K562 (cell line): ENCODE measurements at regions not wholly inside any gene's neighbourhood (a gene's known extent, or its start where the extent isn't known, plus 50 kb on each side); places are given as distances from the start of the nearest gene placed in this dataset.

ENCODE experiments used
- CTCF ChIP-seq, 3 experiments: IDR thresholded peaks in 2 of 3; conservative IDR thresholded peaks in 1 of 3; 2 replicates each; pipeline ENCODE4 v1.5.1; 2011 to 2012; ENCODE audit warnings: low read length in 3 of 3, mild to moderate bottlenecking in 3 of 3, control low read depth in 2 of 3, improper control_type of control experiment in 1 of 3, inconsistent platforms in 1 of 3, low read depth in 1 of 3, mixed read lengths in 1 of 3, moderate library complexity in 1 of 3; ENCODE audit not compliant: insufficient read depth in 2 of 3
- FOS ChIP-seq: IDR thresholded peaks from 3 replicates; pipeline ENCODE4 v1.6.1; 2011; ENCODE audit not compliant: insufficient read length; ENCODE audit errors: extremely low read depth
- HMG20B ChIP-seq: fragments of 250-450 bp; sonication (Bioruptor Pico); IDR thresholded peaks from 2 replicates; pipeline ENCODE4 v1.5.0; 2021; ENCODE audit warnings: mild to moderate bottlenecking
- ZBTB33 ChIP-seq: sonication (generic); formaldehyde crosslinking; IDR thresholded peaks from 2 replicates; pipeline ENCODE4 v1.8.1; 2023; ENCODE audit warnings: mild to moderate bottlenecking, missing genetic modification reagents
- ZNF512 ChIP-seq: IDR thresholded peaks from 2 replicates; pipeline ENCODE4 v1.6.1; 2016; ENCODE audit warnings: missing genetic modification characterization, missing compliant biosample characterization

GRCh38 chr16:73584157-73584556, 536.2 kb upstream of the ZFHX3 start:
- TF ChIP-seq CTCF (IDR thresholded peaks at IDR 0.05 in 2 of 3, conservative IDR thresholded peaks at IDR 0.05 in 1 of 3; ENCODE audit: insufficient read depth in 2 of 3, low read depth in 1 of 3, low read length in 3 of 3) (no peak), ZNF512 (no peak), FOS (no peak), HMG20B (CRISPR knock-in tag) (no peak), ZBTB33 (no peak)
